CD4-positive, alpha-beta T cell treated with Interferon gamma for 1 hour (primary cell): ENCODE measurements at regions not wholly inside any gene's neighbourhood (a gene's known extent, or its start where the extent isn't known, plus 50 kb on each side); places are given as distances from the start of the nearest gene placed in this dataset.

Source experiments
- DNase-seq: peaks from one replicate; pipeline ENCODE4 v3.0.0-alpha.2; 2020

- no peak for DNase-seq
Observed at GRCh38 chr16:86041807-86042206, 142.8 kb downstream of the IRF8 start.

- no peak for DNase-seq
Observed at GRCh38 chr16:86042393-86042792, 143.4 kb downstream of the IRF8 start.

GRCh38 chr16:86042996-86043725, 144.2 kb downstream of the IRF8 start:
- DNase-seq, result no peak

GRCh38 chr16:86044241-86044671, 145.3 kb downstream of the IRF8 start:
- no peak for DNase-seq

- peak; percentile 38 for DNase-seq
Observed at GRCh38 chr16:86044881-86045590, 146.1 kb downstream of the IRF8 start.

- DNase-seq, result no peak
Observed at GRCh38 chr16:86045591-86045971, 146.6 kb downstream of the IRF8 start.

GRCh38 chr16:86046026-86046425, 147.1 kb downstream of the IRF8 start:
- no peak for DNase-seq

- DNase-seq, result no peak
Observed at GRCh38 chr16:86046667-86047270, 147.8 kb downstream of the IRF8 start.

GRCh38 chr16:86048221-86048620, 149.3 kb downstream of the IRF8 start:
- no peak for DNase-seq

GRCh38 chr16:86048882-86049585, 150.1 kb downstream of the IRF8 start:
- no peak for DNase-seq

- DNase-seq, result no peak
Observed at GRCh38 chr16:86049641-86050040, 150.7 kb downstream of the IRF8 start.

GRCh38 chr16:86050111-86050510, 151.1 kb downstream of the IRF8 start:
- no peak for DNase-seq

GRCh38 chr16:86050591-86051367, 151.8 kb downstream of the IRF8 start:
- no peak for DNase-seq

- no peak for DNase-seq
Observed at GRCh38 chr16:86051368-86052114, 152.6 kb downstream of the IRF8 start.

GRCh38 chr16:86052115-86052670, 153.2 kb downstream of the IRF8 start:
- DNase-seq, result no peak

- DNase-seq, result no peak
Observed at GRCh38 chr16:86052926-86053325, 154.0 kb downstream of the IRF8 start.

GRCh38 chr16:86059253-86060171, 160.6 kb downstream of the IRF8 start:
- DNase-seq, result no peak

GRCh38 chr16:86060381-86061317, 161.7 kb downstream of the IRF8 start:
- no peak for DNase-seq

- DNase-seq, result no peak
Observed at GRCh38 chr16:86061318-86061695, 162.3 kb downstream of the IRF8 start.
